ENCODE measurements at regions not wholly inside any gene's neighbourhood (a gene's known extent, or its start where the extent isn't known, plus 50 kb on each side); places are given as distances from the start of the nearest gene placed in this dataset.

DNA sequence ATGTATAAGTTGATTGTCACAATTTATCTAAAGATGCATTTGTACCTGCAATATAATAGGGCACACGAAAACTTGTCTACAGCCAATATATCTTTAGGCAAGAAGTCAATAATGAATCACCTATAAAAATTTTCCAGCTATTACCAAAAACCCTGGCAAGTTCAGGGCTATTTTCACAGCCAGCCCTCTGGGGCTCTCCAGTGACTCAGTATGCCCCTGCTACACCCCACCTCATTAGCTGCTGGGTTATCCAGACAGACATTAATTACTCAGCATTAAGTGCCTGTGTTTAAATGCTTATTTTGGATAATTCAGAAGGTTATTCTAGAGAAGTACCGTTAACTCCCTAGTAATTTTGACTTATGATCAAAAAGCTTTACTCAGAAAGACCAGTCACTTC is 220.2 kb downstream of the TBX15 start:
- no peak overlapping the region for H3K4me3 ChIP-seq

GRCh38 chr1:118753976-118754375 is 234.2 kb downstream of the TBX15 start:
- Histone ChIP-seq H3K27ac (no peak overlapping the region), H3K9me3 (no peaks in the 10 kb centered on the region), H3K4me1 (no peaks in the 10 kb centered on the region), H3K27me3 (no peaks in the 10 kb centered on the region), H3K36me3 (no peaks in the 10 kb centered on the region), H3K4me3 (no peak overlapping the region)
- DNase-seq = no peak
- TF ChIP-seq EP300 (IDR thresholded peaks at IDR 0.05; ENCODE audit: low read depth) (no peak), POLR2AphosphoS5 (IDR thresholded peaks at IDR 0.05) (no peak), POLR2A (IDR thresholded peaks at IDR 0.05) (no peak)
- TF ChIP-seq, protein P1, sequence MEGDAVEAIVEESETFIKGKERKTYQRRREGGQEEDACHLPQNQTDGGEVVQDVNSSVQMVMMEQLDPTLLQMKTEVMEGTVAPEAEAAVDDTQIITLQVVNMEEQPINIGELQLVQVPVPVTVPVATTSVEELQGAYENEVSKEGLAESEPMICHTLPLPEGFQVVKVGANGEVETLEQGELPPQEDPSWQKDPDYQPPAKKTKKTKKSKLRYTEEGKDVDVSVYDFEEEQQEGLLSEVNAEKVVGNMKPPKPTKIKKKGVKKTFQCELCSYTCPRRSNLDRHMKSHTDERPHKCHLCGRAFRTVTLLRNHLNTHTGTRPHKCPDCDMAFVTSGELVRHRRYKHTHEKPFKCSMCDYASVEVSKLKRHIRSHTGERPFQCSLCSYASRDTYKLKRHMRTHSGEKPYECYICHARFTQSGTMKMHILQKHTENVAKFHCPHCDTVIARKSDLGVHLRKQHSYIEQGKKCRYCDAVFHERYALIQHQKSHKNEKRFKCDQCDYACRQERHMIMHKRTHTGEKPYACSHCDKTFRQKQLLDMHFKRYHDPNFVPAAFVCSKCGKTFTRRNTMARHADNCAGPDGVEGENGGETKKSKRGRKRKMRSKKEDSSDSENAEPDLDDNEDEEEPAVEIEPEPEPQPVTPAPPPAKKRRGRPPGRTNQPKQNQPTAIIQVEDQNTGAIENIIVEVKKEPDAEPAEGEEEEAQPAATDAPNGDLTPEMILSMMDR (IDR thresholded peaks at IDR 0.05) = no peak
- intact Hi-C loops (cut with DNase I; ENCODE audit: low total_unique reads) (no loop called here), in situ Hi-C loops (cut with MboI; ENCODE audit: low pct_ligation_motif_present in 1 of 4, low pct_unique_long_range_greater_than_20kb in 1 of 4, low sequenced_read_pairs in 3 of 4) (no loop called here)
- 67 to 78% methylated on average over 1 of the region's 1 CpG for WGBS, 2 donors (ENCODE audit: low coverage in 1 of 2)

More for the DNA sequence above, 220.2 kb downstream of the TBX15 start:
- Histone ChIP-seq H3K4me1 (no peaks in the 10 kb centered on the region), H3K27me3 (no peaks in the 10 kb centered on the region), H3K9me3 (peaks cover 0 to 7% of the 10 kb centered on the region in 2 donors), H3K36me3 (no peaks in the 10 kb centered on the region), H3K27ac (no peak overlapping the region)
- 42 to 55% methylated on average over 2 of the region's 2 CpGs for WGBS, 2 donors (ENCODE audit: low coverage in 1 of 2)
- intact Hi-C loops (cut with DNase I; ENCODE audit: low total_unique reads) = no loop called here
- no peak for DNase-seq
- TF ChIP-seq POLR2A (IDR thresholded peaks at IDR 0.05) (no peak), POLR2AphosphoS5 (IDR thresholded peaks at IDR 0.05) (no peak), EP300 (IDR thresholded peaks at IDR 0.05; ENCODE audit: low read depth) (no peak)
- TF ChIP-seq, protein P1 (IDR thresholded peaks at IDR 0.05) = no peak
- in situ Hi-C loops (cut with MboI; ENCODE audit: low pct_ligation_motif_present in 1 of 4, low pct_unique_long_range_greater_than_20kb in 1 of 4, low sequenced_read_pairs in 3 of 4) = no loop called here

GRCh38 chr1:118751166-118751565 is 237.0 kb downstream of the TBX15 start:
- no peak for DNase-seq
- no peaks in the 10 kb centered on the region for H3K4me1 ChIP-seq
- in situ Hi-C loops (cut with MboI; ENCODE audit: low pct_ligation_motif_present in 1 of 4, low pct_unique_long_range_greater_than_20kb in 1 of 4, low sequenced_read_pairs in 3 of 4) = no loop called here
- no peaks in the 10 kb centered on the region for H3K36me3 ChIP-seq
- no peaks in the 10 kb centered on the region for H3K9me3 ChIP-seq
- intact Hi-C loops (cut with DNase I; ENCODE audit: low total_unique reads) = no loop called here
- TF ChIP-seq EP300 (IDR thresholded peaks at IDR 0.05; ENCODE audit: low read depth) (no peak), POLR2A (IDR thresholded peaks at IDR 0.05) (no peak), POLR2AphosphoS5 (IDR thresholded peaks at IDR 0.05) (no peak)
- TF ChIP-seq, protein P1 (IDR thresholded peaks at IDR 0.05) = no peak
- no peak overlapping the region for H3K4me3 ChIP-seq
- H3K27me3 ChIP-seq = no peaks in the 10 kb centered on the region
- no peak overlapping the region for H3K27ac ChIP-seq

DNA sequence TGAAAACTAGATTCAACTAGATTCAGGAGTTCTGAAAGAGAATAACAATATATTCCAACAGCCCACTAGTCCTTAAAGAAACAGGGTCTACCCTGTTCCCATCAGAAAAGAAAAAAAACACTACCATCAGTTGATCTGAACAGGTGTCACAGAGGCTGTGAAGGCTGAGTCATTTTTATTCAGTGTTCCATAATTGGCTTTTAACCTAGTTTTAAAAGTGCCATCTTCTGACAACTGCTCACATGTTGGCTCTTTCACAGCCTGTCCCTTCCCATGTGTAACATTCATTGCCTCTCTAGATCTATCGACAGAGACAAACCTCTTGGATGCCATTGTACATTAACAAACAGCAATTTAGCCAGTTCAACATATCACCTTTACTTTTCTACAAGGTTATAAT is 243.7 kb downstream of the TBX15 start:
- WGBS, 2 donors (ENCODE audit: low coverage in 1 of 2) = 79 to 100% methylated on average over 1 of the region's 1 CpG
- no peaks in the 10 kb centered on the region for H3K9me3 ChIP-seq
- TF ChIP-seq, protein P1 (IDR thresholded peaks at IDR 0.05) = no peak
- TF ChIP-seq POLR2AphosphoS5 (IDR thresholded peaks at IDR 0.05) (no peak), POLR2A (IDR thresholded peaks at IDR 0.05) (no peak), EP300 (IDR thresholded peaks at IDR 0.05; ENCODE audit: low read depth) (no peak)
- no peak for DNase-seq
- in situ Hi-C loops (cut with MboI; ENCODE audit: low pct_ligation_motif_present in 1 of 4, low pct_unique_long_range_greater_than_20kb in 1 of 4, low sequenced_read_pairs in 3 of 4) (no loop called here), intact Hi-C loops (cut with DNase I; ENCODE audit: low total_unique reads) (no loop called here)
- no peak overlapping the region for H3K4me3 ChIP-seq
- H3K36me3 ChIP-seq = no peaks in the 10 kb centered on the region
- no peak overlapping the region for H3K27ac ChIP-seq
- H3K27me3 ChIP-seq = no peaks in the 10 kb centered on the region
- H3K4me1 ChIP-seq = no peaks in the 10 kb centered on the region

Measured in transverse colon (tissue), 4 donors.